ENCODE measurements at regions not wholly inside any gene's neighbourhood (a gene's known extent, or its start where the extent isn't known, plus 50 kb on each side); places are given as distances from the start of the nearest gene placed in this dataset.
"Not testable (repeated sequence)": the region's sequence is repeated elsewhere in the genome, so short reads cannot be mapped to it uniquely, and the experiment has no call there.

DNA sequence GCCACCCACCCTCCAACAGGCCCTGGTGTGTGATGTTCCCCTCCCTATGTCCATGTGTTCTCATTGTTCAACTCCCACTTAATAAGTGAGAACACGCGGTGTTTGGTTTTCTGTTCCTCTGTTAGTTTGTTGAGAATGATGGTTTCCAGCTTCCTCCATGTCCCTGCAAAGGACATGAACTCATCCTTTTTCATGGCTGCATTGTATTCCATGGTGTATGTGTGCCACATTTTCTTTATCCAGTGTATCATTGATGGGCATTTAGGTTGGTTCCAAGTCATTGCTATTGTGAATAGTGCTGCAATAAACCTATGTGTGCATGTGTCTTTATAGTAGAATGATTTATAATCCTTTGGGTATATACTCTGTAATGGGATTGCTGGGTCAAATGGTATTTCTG lies 424.2 kb upstream of the MEF2C start:
- not testable (repeated sequence) for TF ChIP-seq EP300 (conservative IDR thresholded peaks at IDR 0.05; ENCODE audit: poor library complexity, severe bottlenecking); MXI1 (conservative IDR thresholded peaks at IDR 0.05; ENCODE audit: poor library complexity, severe bottlenecking); REST (IDR thresholded peaks at IDR 0.05; ENCODE audit: borderline replicate concordance)
- TF ChIP-seq, protein P1, sequence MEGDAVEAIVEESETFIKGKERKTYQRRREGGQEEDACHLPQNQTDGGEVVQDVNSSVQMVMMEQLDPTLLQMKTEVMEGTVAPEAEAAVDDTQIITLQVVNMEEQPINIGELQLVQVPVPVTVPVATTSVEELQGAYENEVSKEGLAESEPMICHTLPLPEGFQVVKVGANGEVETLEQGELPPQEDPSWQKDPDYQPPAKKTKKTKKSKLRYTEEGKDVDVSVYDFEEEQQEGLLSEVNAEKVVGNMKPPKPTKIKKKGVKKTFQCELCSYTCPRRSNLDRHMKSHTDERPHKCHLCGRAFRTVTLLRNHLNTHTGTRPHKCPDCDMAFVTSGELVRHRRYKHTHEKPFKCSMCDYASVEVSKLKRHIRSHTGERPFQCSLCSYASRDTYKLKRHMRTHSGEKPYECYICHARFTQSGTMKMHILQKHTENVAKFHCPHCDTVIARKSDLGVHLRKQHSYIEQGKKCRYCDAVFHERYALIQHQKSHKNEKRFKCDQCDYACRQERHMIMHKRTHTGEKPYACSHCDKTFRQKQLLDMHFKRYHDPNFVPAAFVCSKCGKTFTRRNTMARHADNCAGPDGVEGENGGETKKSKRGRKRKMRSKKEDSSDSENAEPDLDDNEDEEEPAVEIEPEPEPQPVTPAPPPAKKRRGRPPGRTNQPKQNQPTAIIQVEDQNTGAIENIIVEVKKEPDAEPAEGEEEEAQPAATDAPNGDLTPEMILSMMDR (IDR thresholded peaks at IDR 0.05; ENCODE audit: poor library complexity, severe bottlenecking): not testable (repeated sequence)

Data from neural cell (in vitro differentiated cells).